ENCODE measurements at regions not wholly inside any gene's neighbourhood (a gene's known extent, or its start where the extent isn't known, plus 50 kb on each side); places are given as distances from the start of the nearest gene placed in this dataset.

DNA sequence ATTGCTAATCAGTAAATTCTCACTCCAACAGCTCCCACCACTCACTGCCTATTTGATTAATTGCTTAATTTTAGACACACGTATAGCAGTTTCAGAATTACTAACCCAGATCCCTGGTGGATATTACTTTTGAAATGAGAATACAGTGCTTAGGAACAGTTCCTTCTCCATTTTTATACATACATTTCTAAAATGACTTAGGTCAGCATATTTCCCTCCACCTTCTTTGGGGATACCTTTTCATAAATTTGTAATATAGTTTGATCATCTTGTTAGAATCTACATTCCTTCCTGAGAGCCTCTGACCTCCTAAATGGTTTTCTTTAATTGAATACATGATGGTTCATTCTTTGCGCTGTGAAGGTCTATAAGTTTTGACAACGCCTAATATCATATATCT, 279.8 kb upstream of the NETO1 start:
- no peak overlapping the region for H3K9ac ChIP-seq (ENCODE audit: low read length)
- H4K20me1 ChIP-seq (ENCODE audit: insufficient read depth, low read length): no peaks in the 10 kb centered on the region
- no peaks in the 10 kb centered on the region for H3K4me1 ChIP-seq (ENCODE audit: low read length)
- H3K27me3 ChIP-seq (ENCODE audit: low read depth, low read length): no peaks in the 10 kb centered on the region
- no peak overlapping the region for H2AFZ ChIP-seq (ENCODE audit: low read depth, low read length)
- TF ChIP-seq, protein P1, sequence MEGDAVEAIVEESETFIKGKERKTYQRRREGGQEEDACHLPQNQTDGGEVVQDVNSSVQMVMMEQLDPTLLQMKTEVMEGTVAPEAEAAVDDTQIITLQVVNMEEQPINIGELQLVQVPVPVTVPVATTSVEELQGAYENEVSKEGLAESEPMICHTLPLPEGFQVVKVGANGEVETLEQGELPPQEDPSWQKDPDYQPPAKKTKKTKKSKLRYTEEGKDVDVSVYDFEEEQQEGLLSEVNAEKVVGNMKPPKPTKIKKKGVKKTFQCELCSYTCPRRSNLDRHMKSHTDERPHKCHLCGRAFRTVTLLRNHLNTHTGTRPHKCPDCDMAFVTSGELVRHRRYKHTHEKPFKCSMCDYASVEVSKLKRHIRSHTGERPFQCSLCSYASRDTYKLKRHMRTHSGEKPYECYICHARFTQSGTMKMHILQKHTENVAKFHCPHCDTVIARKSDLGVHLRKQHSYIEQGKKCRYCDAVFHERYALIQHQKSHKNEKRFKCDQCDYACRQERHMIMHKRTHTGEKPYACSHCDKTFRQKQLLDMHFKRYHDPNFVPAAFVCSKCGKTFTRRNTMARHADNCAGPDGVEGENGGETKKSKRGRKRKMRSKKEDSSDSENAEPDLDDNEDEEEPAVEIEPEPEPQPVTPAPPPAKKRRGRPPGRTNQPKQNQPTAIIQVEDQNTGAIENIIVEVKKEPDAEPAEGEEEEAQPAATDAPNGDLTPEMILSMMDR (IDR thresholded peaks at IDR 0.05; ENCODE audit: low read depth, low read length): no peak
- TF ChIP-seq EZH2phosphoT487 (IDR thresholded peaks at IDR 0.05; ENCODE audit: low read depth): no peak
- H3K4me3 ChIP-seq (ENCODE audit: low read length): no peak overlapping the region
- no peaks in the 10 kb centered on the region for H3K79me2 ChIP-seq (ENCODE audit: low read length)
- H3K9me3 ChIP-seq (ENCODE audit: insufficient read depth, low read length): no peaks in the 10 kb centered on the region
- no peak overlapping the region for H3K4me2 ChIP-seq (ENCODE audit: low read length)
- H3K36me3 ChIP-seq (replicated peaks; ENCODE audit: low read depth, low read length): no peaks in the 10 kb centered on the region
- no peak overlapping the region for H3K27ac ChIP-seq (ENCODE audit: low read length)

DNA sequence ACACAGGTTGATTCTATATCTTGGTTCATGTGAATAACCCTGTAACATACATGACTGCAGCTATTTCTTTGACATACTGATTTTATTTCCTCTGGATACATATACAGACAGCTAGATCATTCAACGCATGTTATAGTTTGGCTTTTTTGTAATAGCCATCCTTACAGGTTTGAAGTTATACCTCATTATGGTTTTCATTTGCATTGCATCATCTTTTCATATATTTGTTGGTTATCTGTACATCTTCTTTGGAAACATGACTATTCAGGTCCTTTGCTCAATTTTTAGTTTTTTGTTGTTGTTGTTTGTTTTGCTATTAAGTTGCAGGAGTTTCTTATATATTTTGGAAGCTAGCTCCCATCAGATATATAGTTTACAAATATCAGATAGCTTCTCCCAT, 276.2 kb upstream of the NETO1 start:
- no peak for TF ChIP-seq EZH2phosphoT487 (IDR thresholded peaks at IDR 0.05; ENCODE audit: low read depth)
- TF ChIP-seq, protein P1 (IDR thresholded peaks at IDR 0.05; ENCODE audit: low read depth, low read length): no peak
- Histone ChIP-seq H4K20me1 (ENCODE audit: insufficient read depth, low read length) (no peaks in the 10 kb centered on the region), H3K4me2 (ENCODE audit: low read length) (no peak overlapping the region), H3K27me3 (ENCODE audit: low read depth, low read length) (no peaks in the 10 kb centered on the region), H3K36me3 (replicated peaks; ENCODE audit: low read depth, low read length) (no peaks in the 10 kb centered on the region), H3K27ac (ENCODE audit: low read length) (no peak overlapping the region), H3K79me2 (ENCODE audit: low read length) (no peaks in the 10 kb centered on the region), H2AFZ (ENCODE audit: low read depth, low read length) (no peak overlapping the region), H3K9ac (ENCODE audit: low read length) (no peak overlapping the region), H3K9me3 (ENCODE audit: insufficient read depth, low read length) (no peaks in the 10 kb centered on the region), H3K4me3 (ENCODE audit: low read length) (no peak overlapping the region), H3K4me1 (ENCODE audit: low read length) (no peaks in the 10 kb centered on the region)

DNA sequence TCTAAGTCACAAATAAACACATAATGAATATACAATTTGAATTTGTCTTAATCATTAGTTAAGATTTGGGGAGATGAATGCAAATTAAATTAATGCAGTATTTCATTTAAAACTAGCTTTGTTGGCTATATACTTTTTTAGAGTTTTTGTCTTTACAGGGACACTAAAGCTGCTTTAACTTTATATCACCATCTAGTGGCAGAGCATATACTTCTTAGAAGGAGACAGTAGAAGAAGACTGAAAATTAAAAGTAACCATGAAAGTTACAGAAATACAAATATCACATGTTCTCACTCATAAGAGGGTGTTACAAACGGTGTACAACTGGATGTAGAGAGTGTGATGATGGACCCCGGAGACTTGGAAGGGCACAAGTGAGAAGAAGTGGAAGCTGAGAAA, 268.3 kb upstream of the NETO1 start:
- Histone ChIP-seq H3K9ac (ENCODE audit: low read length) (no peak overlapping the region), H3K4me2 (ENCODE audit: low read length) (peak overlapping the region; percentile 42), H3K27ac (ENCODE audit: low read length) (no peak overlapping the region), H3K27me3 (ENCODE audit: low read depth, low read length) (no peaks in the 10 kb centered on the region), H3K79me2 (ENCODE audit: low read length) (no peaks in the 10 kb centered on the region), H3K4me1 (ENCODE audit: low read length) (no peaks in the 10 kb centered on the region), H4K20me1 (ENCODE audit: insufficient read depth, low read length) (no peaks in the 10 kb centered on the region), H2AFZ (ENCODE audit: low read depth, low read length) (peak overlapping the region; percentile 77), H3K4me3 (ENCODE audit: low read length) (0 out of 2 replicates have a peak overlapping the region, but pooled peaks have one; percentile 16), H3K36me3 (replicated peaks; ENCODE audit: low read depth, low read length) (no peaks in the 10 kb centered on the region), H3K9me3 (ENCODE audit: insufficient read depth, low read length) (no peaks in the 10 kb centered on the region)
- TF ChIP-seq, protein P1 (IDR thresholded peaks at IDR 0.05; ENCODE audit: low read depth, low read length): peak; percentile 88
- TF ChIP-seq EZH2phosphoT487 (IDR thresholded peaks at IDR 0.05; ENCODE audit: low read depth): no peak

DNA sequence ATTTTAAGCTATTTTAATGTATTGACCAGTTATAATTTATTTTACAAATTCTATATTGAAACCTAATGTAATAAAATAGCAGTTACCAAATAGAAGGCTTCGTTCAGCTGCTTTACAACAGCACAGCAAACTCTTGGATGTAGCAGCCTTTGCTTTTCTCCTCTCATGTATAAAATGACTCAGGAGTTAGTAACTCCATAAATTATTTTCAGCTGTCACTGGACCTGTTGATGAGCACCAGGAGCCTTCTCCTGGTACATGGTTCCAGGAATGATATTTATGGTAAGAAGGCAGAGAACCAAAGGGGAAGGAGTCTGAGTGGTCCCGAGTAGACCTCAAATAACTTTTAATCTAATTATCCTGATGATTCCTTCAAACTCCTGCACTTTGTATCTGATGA, 256.4 kb upstream of the NETO1 start:
- no peaks in the 10 kb centered on the region for H4K20me1 ChIP-seq (ENCODE audit: insufficient read depth, low read length)
- no peak overlapping the region for H3K9ac ChIP-seq (ENCODE audit: low read length)
- TF ChIP-seq, protein P1 (IDR thresholded peaks at IDR 0.05; ENCODE audit: low read depth, low read length): no peak
- TF ChIP-seq EZH2phosphoT487 (IDR thresholded peaks at IDR 0.05; ENCODE audit: low read depth): no peak
- no peak overlapping the region for H3K27ac ChIP-seq (ENCODE audit: low read length)
- no peak overlapping the region for H2AFZ ChIP-seq (ENCODE audit: low read depth, low read length)
- H3K4me3 ChIP-seq (ENCODE audit: low read length): no peak overlapping the region
- no peaks in the 10 kb centered on the region for H3K27me3 ChIP-seq (ENCODE audit: low read depth, low read length)
- no peaks in the 10 kb centered on the region for H3K36me3 ChIP-seq (replicated peaks; ENCODE audit: low read depth, low read length)
- no peaks in the 10 kb centered on the region for H3K4me1 ChIP-seq (ENCODE audit: low read length)
- no peaks in the 10 kb centered on the region for H3K79me2 ChIP-seq (ENCODE audit: low read length)
- no peak overlapping the region for H3K4me2 ChIP-seq (ENCODE audit: low read length)
- H3K9me3 ChIP-seq (ENCODE audit: insufficient read depth, low read length): no peaks in the 10 kb centered on the region

Data from OCI-LY3 (cell line).